HCT116 (cell line): ENCODE measurements at regions not wholly inside any gene's neighbourhood (a gene's known extent, or its start where the extent isn't known, plus 50 kb on each side); places are given as distances from the start of the nearest gene placed in this dataset.

Source experiments
- CTCF ChIP-seq, 3 experiments: fragments of 200-600 bp in 1 of 3; sonication (generic) in 1 of 3; IDR thresholded peaks in 2 of 3; conservative IDR thresholded peaks in 1 of 3; 2 replicates each; pipeline ENCODE4 v1.5.1; 2012 to 2017; ENCODE audit warnings: low read depth in 2 of 3, low read length in 2 of 3, antibody characterized with exemption in 1 of 3, borderline replicate concordance in 1 of 3, control low read depth in 1 of 3, mild to moderate bottlenecking in 1 of 3, mixed read lengths in 1 of 3, mixed run types in 1 of 3, moderate library complexity in 1 of 3; ENCODE audit not compliant: insufficient read depth in 1 of 3
- POLR2A ChIP-seq: IDR thresholded peaks from 2 replicates; pipeline ENCODE4 v1.7.0; 2011; ENCODE audit warnings: borderline replicate concordance; ENCODE audit not compliant: insufficient read depth, insufficient read length; ENCODE audit errors: extremely low read depth
- ZFX ChIP-seq: fragments of 450-650 bp; IDR thresholded peaks from 2 replicates; pipeline ENCODE4 v1.6.1; 2017
- TF ChIP-seq, protein P1 (sequence below): IDR thresholded peaks from 2 replicates; pipeline ENCODE4 v1.6.1; 2012

- TF ChIP-seq CTCF (IDR thresholded peaks at IDR 0.05 in 2 of 3, conservative IDR thresholded peaks at IDR 0.05 in 1 of 3; ENCODE audit: borderline replicate concordance in 1 of 3, insufficient read depth in 1 of 3, low read depth in 2 of 3, low read length in 2 of 3) = no peak
- TF ChIP-seq, protein P1, sequence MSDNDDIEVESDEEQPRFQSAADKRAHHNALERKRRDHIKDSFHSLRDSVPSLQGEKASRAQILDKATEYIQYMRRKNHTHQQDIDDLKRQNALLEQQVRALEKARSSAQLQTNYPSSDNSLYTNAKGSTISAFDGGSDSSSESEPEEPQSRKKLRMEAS = no peak
- TF ChIP-seq ZFX = no peak
- TF ChIP-seq POLR2A = no peak
These were observed 90.0 kb upstream of the HNRNPU start for GRCh38 chr1:244954359-244954758.
